SIG-M5 treated with dmso at 0.1 percent for 504 hours (cell line): ENCODE measurements at regions not wholly inside any gene's neighbourhood (a gene's known extent, or its start where the extent isn't known, plus 50 kb on each side); places are given as distances from the start of the nearest gene placed in this dataset.

ENCODE experiments used
- DNase-seq: peaks from one replicate; lab custom pipeline; 2025; ENCODE audit not compliant: unreplicated experiment; lab: John Stamatoyannopoulos, UW

DNA sequence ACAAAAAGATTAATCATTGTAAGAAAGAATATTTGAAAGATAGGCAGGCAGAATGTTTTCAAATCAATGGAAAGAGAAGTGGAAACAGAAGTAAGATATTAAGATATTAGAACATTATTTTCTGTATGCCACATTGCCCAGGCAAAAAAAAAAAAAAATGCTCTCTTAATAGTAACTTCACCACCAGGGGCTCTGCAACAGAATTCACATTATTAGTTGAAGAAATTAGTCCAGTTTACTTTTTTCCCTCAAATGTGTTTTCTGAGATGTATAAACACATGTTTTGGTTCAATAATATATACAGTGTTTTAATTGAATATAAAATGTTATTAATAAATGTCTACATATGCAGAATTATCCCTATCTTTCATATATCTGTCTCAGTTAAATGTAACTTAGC is 78.0 kb upstream of the ADAD1 start:
- DNase-seq: no peak

DNA sequence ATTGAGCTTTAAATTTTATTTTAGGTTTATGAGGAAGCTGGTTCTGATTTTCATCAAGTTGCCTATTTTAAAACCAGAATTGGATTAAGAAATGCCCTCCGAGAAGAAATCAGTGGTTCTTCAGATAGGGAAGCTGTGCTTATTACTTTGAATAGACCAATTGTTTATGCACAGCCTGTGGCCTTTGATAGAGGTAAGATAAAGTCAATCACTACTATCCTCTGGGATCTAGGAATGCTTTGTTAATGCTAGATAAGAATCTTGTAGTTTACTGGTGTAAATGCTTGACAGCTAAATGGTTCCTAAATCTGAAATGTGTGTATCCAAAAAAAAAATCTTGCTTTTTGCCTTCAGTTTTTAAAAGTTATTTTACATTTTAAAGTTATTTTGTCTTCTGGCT is 73.0 kb upstream of the ADAD1 start:
- DNase-seq: no peak

DNA sequence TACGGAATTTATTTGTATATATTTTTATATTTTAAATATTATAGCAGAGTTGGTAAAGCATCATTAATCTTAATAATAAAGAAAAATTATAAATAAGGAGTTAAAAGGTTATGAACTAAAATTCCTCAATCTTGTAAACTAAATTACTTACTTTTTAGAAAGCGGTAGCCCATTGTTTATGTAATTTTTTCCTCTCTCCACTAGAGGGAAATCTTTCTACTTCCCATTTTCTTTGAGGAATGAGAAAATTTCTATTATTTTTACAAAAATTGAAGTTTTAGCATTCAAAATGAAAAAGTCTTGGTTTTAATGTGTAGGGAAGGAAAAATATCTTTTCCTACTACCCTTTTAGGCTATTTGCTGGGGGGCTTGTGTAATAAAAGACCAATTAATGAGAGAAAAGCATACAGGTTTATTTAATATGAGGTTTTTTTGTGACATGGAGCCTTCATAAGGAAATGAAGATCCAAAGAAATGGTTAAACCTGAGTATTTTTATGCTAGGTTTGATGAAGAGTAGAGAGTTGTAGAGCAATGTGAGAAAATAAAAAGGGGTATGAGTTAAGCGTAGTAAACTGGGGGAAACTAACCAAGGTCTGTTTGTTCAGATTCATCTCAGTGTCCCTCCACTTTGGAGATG is 68.7 kb upstream of the ADAD1 start:
- DNase-seq: peak; percentile 36

DNA sequence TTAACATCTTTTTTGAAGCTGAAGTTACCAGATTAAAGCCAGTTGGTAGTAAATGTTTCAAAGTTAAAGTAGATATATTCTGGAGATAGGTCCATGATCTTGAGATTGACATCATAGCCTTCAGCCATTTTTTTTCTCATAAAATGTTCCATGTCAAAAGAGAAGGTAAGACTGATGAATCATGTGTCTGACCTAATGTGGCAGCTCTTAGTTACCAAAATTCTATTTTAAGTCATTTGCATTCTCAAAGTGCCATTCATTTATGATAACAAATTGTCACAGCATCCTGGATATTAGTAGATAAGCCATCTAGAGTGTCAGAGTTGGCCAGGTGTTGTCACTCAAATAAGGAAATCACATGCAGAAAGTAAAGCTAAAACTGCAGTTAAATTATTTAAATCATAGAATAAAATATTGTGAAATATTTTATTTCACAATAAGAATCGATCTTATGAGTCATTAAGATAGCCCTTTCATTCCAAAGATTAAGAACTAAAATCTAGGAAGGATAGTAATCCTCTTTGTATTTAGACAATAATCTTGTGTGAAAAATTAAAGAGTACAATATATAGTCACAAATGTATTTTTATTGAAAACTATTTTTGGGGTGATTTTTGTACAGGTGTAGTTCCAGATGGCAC is 65.7 kb upstream of the ADAD1 start:
- DNase-seq: no peak

DNA sequence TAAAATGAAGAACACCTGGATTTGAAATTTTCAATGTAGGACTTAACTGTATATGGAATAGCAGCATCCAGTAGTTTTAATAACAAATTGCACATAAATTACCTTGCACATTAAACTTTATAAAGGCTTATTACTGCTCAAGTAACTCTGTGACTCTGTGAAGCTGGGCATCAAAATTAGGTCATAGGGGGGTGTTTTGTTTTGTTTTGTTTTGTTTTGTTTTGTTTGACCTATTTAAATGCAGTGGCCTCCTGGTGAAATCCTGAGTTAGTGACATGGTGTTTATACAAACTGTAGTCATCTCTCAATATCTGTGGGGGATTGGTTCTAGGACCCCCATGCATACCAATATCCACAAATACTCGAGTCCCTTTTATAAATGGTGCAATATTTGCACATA is 51.9 kb upstream of the ADAD1 start:
- no peak for DNase-seq

DNA sequence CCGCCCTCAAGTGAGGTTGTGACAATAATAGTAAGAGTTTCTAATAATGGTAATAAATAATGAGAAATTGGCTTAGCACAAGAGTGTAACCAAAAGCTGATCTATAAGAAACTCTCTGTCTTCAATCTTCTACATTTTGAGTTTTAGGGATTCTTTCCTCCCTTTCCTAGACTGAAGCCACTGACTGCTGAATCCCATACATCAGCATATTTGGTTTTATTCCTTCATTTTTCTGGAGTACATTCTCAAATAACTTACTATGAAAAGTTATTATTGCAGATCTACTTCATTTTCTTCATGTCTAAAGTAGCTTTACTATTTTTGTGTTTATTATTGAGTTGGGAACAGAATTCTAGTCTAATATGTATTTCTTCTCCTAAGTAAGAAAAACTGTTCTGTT is 49.9 kb upstream of the ADAD1 start:
- no peak for DNase-seq
